ENCODE measurements at regions not wholly inside any gene's neighbourhood (a gene's known extent, or its start where the extent isn't known, plus 50 kb on each side); places are given as distances from the start of the nearest gene placed in this dataset.

GRCh38 chr14:39628087-39628486, 195.9 kb upstream of the FBXO33 start:
- TF ChIP-seq CTCF (IDR thresholded peaks at IDR 0.05) = no peak
- no peak for TF ChIP-seq ZFP36 (IDR thresholded peaks at IDR 0.05; ENCODE audit: borderline replicate concordance, partially characterized antibody)
- TF ChIP-seq POLR2A (IDR thresholded peaks at IDR 0.05; ENCODE audit: low read length) = no peak
- TF ChIP-seq PHF8 (IDR thresholded peaks at IDR 0.05; ENCODE audit: borderline replicate concordance, low read depth) = no peak
- TF ChIP-seq RNF2 (IDR thresholded peaks at IDR 0.05; ENCODE audit: borderline replicate concordance, low read depth) = no peak
- no peak for TF ChIP-seq CEBPB (IDR thresholded peaks at IDR 0.05)
- TF ChIP-seq REST (IDR thresholded peaks at IDR 0.05) = no peak

Data from A549 (cell line).